ENCODE measurements at regions not wholly inside any gene's neighbourhood (a gene's known extent, or its start where the extent isn't known, plus 50 kb on each side); places are given as distances from the start of the nearest gene placed in this dataset.

- DNase-seq (ENCODE audit: low read depth in 1 of 2, low spot score in 1 of 2) = peak; percentile 19 to 64
- H3K27ac ChIP-seq = peak overlapping the region; percentile 41
- no peak for TF ChIP-seq CTCF (IDR thresholded peaks at IDR 0.05; ENCODE audit: low read depth, low read length)
These were observed 84.0 kb upstream of the BMP2K start for GRCh38 chr4:78691971-78692821.

GRCh38 chr4:78692822-78693170 lies 83.4 kb upstream of the BMP2K start:
- no peak for TF ChIP-seq CTCF (IDR thresholded peaks at IDR 0.05; ENCODE audit: low read depth, low read length)
- Histone ChIP-seq H3K27ac (peak overlapping the region; percentile 41), H3K4me3 (no peak overlapping the region), H3K36me3 (no peaks in the 10 kb centered on the region), H3K4me1 (ENCODE audit: low read depth) (peaks cover 33% of the 10 kb centered on the region), H3K9me3 (ENCODE audit: low read depth) (no peaks in the 10 kb centered on the region), H3K27me3 (no peaks in the 10 kb centered on the region)
- DNase-seq (ENCODE audit: low read depth in 1 of 2, low spot score in 1 of 2) = no peak

More at GRCh38 chr4:78691971-78692821, 84.0 kb upstream of the BMP2K start:
- H3K9me3 ChIP-seq (ENCODE audit: low read depth) = no peaks in the 10 kb centered on the region
- peaks cover 35% of the 10 kb centered on the region for H3K4me1 ChIP-seq (ENCODE audit: low read depth)
- no peak overlapping the region for H3K4me3 ChIP-seq
- no peaks in the 10 kb centered on the region for H3K27me3 ChIP-seq
- H3K36me3 ChIP-seq = no peaks in the 10 kb centered on the region

GRCh38 chr4:78693777-78694456 lies 82.2 kb upstream of the BMP2K start:
- H3K4me1 ChIP-seq (ENCODE audit: low read depth) = peaks cover 25% of the 10 kb centered on the region
- TF ChIP-seq CTCF (IDR thresholded peaks at IDR 0.05; ENCODE audit: low read depth, low read length) = no peak
- no peaks in the 10 kb centered on the region for H3K27me3 ChIP-seq
- H3K27ac ChIP-seq = no peak overlapping the region
- no peaks in the 10 kb centered on the region for H3K9me3 ChIP-seq (ENCODE audit: low read depth)
- DNase-seq (ENCODE audit: low read depth in 1 of 2, low spot score in 1 of 2) = peak in 1 of 2 donors; percentile 46
- no peak overlapping the region for H3K4me3 ChIP-seq
- no peaks in the 10 kb centered on the region for H3K36me3 ChIP-seq

GRCh38 chr4:78694457-78694787 lies 81.7 kb upstream of the BMP2K start:
- no peak for DNase-seq (ENCODE audit: low read depth in 1 of 2, low spot score in 1 of 2)
- H3K36me3 ChIP-seq = no peaks in the 10 kb centered on the region
- H3K27ac ChIP-seq = no peak overlapping the region
- TF ChIP-seq CTCF (IDR thresholded peaks at IDR 0.05; ENCODE audit: low read depth, low read length) = no peak
- no peaks in the 10 kb centered on the region for H3K9me3 ChIP-seq (ENCODE audit: low read depth)
- H3K4me3 ChIP-seq = no peak overlapping the region
- peaks cover 23% of the 10 kb centered on the region for H3K4me1 ChIP-seq (ENCODE audit: low read depth)
- no peaks in the 10 kb centered on the region for H3K27me3 ChIP-seq

- Histone ChIP-seq H3K4me1 (ENCODE audit: low read depth) (peaks cover 23% of the 10 kb centered on the region), H3K36me3 (no peaks in the 10 kb centered on the region), H3K27ac (no peak overlapping the region), H3K4me3 (no peak overlapping the region), H3K9me3 (ENCODE audit: low read depth) (no peaks in the 10 kb centered on the region), H3K27me3 (no peaks in the 10 kb centered on the region)
- DNase-seq (ENCODE audit: low read depth in 1 of 2, low spot score in 1 of 2) = no peak
- no peak for TF ChIP-seq CTCF (IDR thresholded peaks at IDR 0.05; ENCODE audit: low read depth, low read length)
These were observed 80.2 kb upstream of the BMP2K start for GRCh38 chr4:78695910-78696309.
